Gastroesophageal sphincter (tissue), 3 donors: ENCODE measurements at regions not wholly inside any gene's neighbourhood (a gene's known extent, or its start where the extent isn't known, plus 50 kb on each side); places are given as distances from the start of the nearest gene placed in this dataset.

Experiments
- CTCF ChIP-seq, 4 experiments: fragments of 200-600 bp in 2 of 4; fragments of 450-650 bp in 2 of 4; sonication (generic) in 1 of 4; IDR thresholded peaks; one replicate each; pipeline ENCODE4 v1.5.1; 2017 to 2019; ENCODE audit warnings: antibody characterized with exemption in 4 of 4, mild to moderate bottlenecking in 2 of 4, moderate library complexity in 2 of 4
- POLR2A ChIP-seq, 2 donors: fragments of 450-650 bp; IDR thresholded peaks; one replicate each; pipeline ENCODE4 v1.6.1; 2017; ENCODE audit warnings: antibody characterized with exemption in 2 of 2, mild to moderate bottlenecking in 2 of 2, moderate library complexity in 1 of 2

DNA sequence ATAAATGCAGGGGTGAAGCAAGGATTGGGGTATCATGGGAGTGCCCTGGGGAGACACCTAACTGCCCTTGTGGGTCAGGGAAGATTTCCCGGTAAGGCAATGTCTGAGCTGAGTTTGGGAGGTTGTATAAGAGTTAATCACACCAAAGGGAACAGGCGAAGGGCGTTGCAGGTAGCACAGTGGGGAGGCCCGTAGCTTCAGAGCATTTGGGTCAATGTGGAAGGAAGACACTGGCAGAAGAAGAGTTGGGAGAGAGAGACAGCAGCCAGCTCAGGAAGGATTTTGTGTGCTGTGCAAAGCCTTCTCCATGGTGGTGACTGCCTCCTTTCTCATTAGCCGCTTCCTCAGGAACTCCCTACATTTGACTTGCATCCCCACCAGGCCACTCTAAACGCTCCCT is 80.8 kb upstream of the LEP start:
- TF ChIP-seq CTCF (IDR thresholded peaks at IDR 0.05) = no peak
- TF ChIP-seq POLR2A (IDR thresholded peaks at IDR 0.05) = no peak
